Nucleus accumbens (tissue), 56 donors: ENCODE measurements at regions not wholly inside any gene's neighbourhood (a gene's known extent, or its start where the extent isn't known, plus 50 kb on each side); places are given as distances from the start of the nearest gene placed in this dataset.

Experiments
- DNase-seq, 56 donors: peaks; one replicate each; lab custom pipeline; 2025; lab: John Stamatoyannopoulos, UW

DNA sequence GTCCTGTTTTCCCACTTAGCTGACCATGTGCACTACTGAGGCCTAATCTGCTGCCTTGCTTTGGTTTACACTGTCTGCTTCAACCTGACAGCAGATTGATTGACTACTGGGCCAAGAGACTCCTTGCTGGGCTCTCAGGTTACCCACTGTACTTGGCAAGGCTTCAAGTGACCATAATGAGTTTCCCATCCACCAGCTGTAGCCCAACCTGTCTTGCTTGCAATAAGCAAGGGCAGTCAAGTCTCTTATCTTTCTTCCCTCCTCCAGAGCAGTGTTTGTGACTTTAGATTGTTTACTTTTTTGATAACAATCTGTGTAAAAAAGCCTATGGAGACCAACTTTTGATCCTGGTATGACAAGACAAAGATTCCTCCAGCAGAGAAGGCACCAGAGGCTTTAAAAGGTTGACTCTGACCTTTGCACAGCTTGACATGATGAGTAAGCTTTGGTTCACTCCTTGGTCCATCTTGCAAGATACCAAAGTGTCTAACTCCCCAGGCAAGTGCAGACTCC lies 912.3 kb upstream of the SEMA6A start:
- no peak for DNase-seq

DNA sequence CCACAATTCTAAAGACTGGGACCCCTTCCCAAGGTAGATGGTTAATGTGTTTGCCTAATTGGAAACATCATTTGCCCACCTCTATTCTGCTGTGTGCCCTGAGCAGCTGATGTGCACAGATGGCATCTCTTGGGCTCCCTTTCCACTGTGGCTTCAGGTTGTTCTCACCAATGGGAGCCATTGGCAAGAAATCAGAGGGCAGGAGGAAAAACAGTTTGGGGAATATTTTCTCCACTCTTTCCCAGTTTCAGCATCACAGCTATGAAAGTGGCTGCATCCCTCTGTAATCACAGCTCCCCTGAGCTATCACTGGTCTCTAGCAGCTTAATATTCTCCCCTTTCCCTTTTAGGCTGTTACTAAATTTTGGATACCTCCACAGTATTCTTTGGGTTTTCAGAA lies 911.6 kb upstream of the SEMA6A start:
- no peak for DNase-seq

DNA sequence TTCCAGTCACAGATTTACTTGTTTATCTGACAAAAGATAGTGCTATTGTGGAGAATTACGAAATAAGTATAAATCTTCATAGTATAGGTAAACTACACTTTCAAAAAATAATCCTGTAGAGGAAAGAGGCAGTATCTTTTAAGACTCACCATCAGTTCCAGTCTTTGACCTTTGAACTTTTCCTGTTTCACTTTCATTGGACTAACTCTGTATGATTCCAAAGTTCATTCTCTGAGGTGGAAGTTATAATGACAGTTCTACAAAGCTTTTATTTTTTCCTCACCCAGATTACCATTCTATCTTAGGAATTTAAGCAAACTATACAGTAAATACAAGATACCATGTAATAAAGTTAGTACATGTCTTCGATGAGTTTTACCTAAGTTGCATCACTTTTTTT lies 901.3 kb upstream of the SEMA6A start:
- no peak for DNase-seq

DNA sequence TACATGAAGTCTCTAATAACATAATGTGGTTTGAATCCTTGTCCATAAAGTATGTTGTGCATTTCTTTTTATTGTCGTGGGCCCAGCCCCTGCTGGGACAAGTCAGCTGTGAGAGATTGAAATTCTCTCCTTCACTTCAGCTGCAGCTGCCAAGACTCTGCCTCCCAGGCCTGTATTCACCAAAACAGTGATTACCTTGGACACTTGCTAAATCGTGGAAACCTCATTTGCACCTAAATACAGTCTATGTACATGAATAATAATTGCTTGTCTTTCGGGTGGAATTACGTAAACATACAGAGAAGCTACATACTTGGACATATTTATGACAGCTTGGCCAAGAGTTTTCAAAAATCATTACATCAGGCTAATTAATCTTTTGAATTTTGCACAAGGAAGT lies 898.5 kb upstream of the SEMA6A start:
- peak in 2 of 56 donors; percentile 9 to 25 for DNase-seq

DNA sequence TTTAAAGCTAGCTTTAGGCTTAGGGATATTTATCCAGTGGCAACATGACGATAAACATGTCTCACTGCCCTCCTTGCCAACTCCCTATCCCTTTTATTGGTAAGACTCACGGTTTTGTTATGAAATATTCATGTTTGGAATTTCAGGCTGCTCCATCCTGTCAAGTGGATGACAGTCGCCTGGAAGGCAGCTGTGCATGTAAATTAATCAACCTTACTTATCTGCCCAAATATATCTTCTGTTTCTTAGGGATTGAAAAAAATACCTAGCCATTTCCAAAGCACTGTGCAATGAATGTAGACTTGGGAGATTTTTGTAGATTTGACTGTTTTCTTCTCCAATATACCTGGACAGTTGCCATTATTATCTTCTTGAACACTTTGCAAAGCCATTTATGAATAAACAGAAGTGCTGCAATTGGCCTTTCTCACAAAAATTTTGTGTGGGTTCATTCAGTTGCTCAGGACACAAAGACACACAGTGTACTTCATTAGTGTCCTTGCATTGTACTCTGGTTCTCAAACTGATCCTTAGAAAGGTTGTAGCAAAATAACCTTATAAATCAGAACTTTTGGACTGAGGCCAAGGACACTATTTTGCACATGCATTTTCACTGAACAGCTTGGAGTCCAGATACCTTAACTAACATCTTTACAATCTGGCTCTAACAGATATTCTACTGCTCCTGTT lies 889.4 kb upstream of the SEMA6A start:
- no peak for DNase-seq

DNA sequence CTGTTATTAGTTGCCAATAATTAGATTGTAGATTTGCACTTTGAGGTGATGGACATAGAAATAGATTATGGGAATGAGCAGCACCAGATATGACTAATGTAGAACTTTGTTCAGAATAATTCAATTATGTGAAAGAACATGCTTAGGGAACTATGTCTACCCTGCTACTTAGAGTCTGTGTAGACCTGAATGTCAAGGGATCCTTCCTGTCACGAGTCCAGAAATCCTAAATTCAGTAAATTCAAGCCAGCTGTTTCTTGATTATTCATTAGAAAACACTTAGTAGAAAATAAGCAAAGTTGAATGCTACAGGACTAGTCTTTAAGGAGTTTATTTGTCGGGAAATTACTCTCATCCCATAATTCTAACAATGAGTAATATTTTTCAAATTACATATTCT lies 887.3 kb upstream of the SEMA6A start:
- DNase-seq = no peak

GRCh38 chr5:117461403-117461802 lies 886.8 kb upstream of the SEMA6A start:
- DNase-seq = no peak

GRCh38 chr5:117457656-117458055 lies 883.0 kb upstream of the SEMA6A start:
- no peak for DNase-seq

DNA sequence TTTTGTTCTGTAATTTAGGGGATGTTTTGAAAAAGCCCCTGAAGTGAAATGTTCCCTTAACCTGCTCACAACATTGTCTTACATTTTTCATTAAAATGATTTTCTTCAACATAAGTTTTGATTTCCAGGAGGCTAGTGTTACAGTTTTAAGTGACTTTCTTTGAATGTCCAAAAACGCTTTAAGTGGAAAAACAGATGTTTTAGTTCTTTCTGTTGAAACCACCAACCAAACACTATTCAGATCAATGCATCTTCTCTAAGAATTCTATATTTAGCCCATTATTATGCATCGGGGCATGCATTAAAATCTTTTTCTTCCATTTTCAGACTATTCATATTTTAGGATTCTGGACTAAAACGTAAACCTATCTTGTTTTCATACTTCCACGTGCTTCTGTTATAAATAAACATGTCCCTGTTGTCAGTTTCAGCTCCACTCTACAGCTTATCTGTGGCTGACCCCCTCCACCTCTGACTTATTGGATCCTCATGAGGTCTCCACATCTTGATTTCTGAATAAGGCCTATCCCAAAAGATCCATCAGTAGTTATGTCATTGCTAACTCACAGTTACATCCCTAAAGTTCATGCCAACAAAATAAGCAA lies 882.3 kb upstream of the SEMA6A start:
- no peak for DNase-seq

- DNase-seq = no peak
Observed at GRCh38 chr5:117455236-117456233, 880.9 kb upstream of the SEMA6A start.

DNA sequence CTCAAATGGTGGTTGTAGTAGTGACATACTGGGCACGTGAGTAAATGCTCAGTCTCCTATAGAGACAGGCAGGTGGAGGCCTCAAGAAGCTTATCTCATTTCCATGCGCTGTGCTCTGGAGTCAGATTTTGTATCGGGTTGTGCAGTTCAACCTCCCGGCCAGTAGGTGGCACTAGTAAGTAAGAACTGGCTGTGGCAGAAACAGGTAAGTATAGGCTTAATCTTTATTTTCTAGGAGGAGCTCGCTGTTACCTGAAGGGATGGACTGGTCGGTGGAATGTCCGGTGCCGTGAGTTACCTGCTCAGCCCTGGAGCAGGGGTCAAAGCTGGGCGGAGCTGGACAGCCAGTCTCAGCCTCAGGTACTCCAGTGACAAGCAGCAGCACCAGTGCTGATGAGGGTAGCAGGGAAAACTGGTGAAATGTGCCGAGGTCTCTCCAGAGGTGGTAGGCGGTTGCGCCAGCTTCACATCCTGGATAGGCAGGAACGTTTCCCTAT lies 880.1 kb upstream of the SEMA6A start:
- DNase-seq = peak in 5 of 56 donors; percentile 3 to 5 (median 3)

GRCh38 chr5:117436846-117437245 lies 862.2 kb upstream of the SEMA6A start:
- DNase-seq = no peak

DNA sequence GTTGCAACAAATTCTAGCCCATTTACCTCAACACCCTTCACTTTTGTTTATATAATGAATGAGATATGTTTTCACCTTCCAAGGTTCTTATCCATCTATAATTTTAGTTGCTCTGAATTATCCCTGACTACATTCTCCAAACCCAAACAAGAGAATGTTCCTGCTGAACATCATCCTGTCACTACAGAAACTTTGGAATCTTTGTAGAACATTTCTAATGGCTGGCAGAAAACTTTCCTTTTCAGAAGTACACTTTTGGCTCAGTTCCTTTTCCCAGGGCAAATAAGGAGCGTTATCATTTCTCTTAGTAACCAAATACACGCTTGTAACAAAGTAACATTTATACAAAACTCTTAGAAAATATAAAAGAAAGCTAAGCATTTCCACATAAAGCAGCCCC lies 860.6 kb upstream of the SEMA6A start:
- DNase-seq = no peak

- DNase-seq = no peak
Observed at GRCh38 chr5:117434254-117434653, 859.6 kb upstream of the SEMA6A start.

DNA sequence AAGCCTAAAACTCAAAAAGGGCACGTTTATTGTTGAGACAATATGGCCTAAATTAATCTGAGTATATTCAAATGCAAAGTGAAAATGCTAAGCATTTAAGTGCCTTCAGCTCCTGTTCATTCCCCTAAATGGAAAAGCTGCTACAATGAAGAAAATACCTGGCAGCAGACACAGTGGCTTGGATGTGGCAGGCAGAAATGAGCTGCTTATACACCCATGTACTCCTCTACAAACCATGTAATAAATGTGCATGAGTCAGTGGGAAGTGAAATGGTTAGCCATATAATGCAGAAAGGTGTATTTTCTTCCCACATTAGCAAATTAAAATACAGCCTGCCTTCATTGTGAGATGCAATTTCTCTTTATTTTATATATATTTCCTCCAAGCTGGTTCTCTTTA lies 859.2 kb upstream of the SEMA6A start:
- DNase-seq = no peak

GRCh38 chr5:117431091-117431490 lies 856.5 kb upstream of the SEMA6A start:
- no peak for DNase-seq

DNA sequence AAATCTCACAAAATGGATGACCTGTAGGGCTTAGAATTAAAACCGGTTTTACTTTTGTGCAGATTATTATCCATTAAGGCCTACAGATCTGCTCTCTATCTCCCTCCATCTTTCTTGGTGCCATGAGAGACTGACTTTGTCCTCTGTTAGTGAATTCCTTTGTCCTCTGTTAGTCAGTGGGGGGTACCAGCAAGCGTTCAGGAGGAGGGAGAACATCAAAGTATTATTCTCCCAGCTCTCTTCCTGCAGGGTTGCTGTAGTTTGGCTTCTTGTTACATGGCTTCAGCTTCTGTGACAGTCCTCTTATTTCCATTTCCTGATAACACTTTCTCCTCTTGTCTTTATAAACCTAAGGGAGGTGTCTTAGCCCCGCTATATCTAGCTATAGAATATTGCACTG lies 850.5 kb upstream of the SEMA6A start:
- no peak for DNase-seq

GRCh38 chr5:117424559-117424958 lies 849.9 kb upstream of the SEMA6A start:
- no peak for DNase-seq

DNA sequence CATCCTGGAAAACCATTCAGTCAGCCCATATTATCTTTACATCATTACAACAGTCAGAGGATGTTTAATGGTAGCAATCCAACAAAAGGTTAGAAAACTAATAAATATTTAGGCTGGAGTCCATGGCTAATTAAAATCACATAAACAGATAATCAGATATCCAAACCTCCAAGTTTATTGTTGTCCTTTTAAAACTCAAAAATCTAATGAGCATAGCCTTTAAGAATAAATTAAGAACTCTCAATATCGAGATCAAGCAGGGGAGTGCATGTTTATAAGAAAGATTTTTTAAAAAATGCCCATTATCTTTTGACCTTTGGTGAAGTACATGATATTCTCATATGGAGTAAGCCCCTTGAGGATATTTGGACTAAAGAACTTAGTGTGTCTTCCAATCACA lies 842.9 kb upstream of the SEMA6A start:
- no peak for DNase-seq

GRCh38 chr5:117414926-117415325 lies 840.3 kb upstream of the SEMA6A start:
- no peak for DNase-seq

- no peak for DNase-seq
Observed at GRCh38 chr5:117411701-117412100, 837.1 kb upstream of the SEMA6A start.
